K562 (cell line): ENCODE measurements at regions not wholly inside any gene's neighbourhood (a gene's known extent, or its start where the extent isn't known, plus 50 kb on each side); places are given as distances from the start of the nearest gene placed in this dataset.
A peak's percentile ranks its signal among the peaks of the same experiment; 100 is the strongest.

Experiments used
- ATAC-seq: fragments of 200-7000 bp; cut with Tn5 transposase; 3 replicates; pipeline ENCODE4 v1.9.1; 2020; ENCODE audit warnings: moderate library complexity
- BruUV-seq: library from RNA; stranded (reverse); fragments of 400-500 nt; replicated peaks from 2 replicates; lab custom pipeline; 2021; lab: Mats Ljungman, UMichigan
- CTCF ChIA-PET: fragments of 300-600 bp; formaldehyde crosslinking; extraction: SDS; loops from one replicate; lab custom pipeline; 2021; ENCODE audit warnings: low intra/inter-chr PET ratio; lab: Yijun Ruan, JAX
- POLR2A ChIA-PET: fragments of 300-600, 350-650 bp; sonication (Branson Sonifier 250); formaldehyde crosslinking; extraction: SDS; loops from one replicate; lab custom pipeline; 2021; ENCODE audit warnings: antibody characterized with exemption, inconsistent platforms; lab: Yijun Ruan, JAX
- DNase-seq, 4 experiments: peaks; one replicate each; pipeline versions ENCODE4 v3.0.0 to v3.0.0-alpha.2; 2011 to 2018; ENCODE audit warnings: low spot score in 3 of 4, mixed read lengths in 3 of 4; ENCODE audit errors: extremely low read depth in 1 of 4
- FAIRE-seq: peaks from 2 replicates; lab custom pipeline; 2011; peaks lifted over from hg19 to GRCh38; lab: Jason Lieb, UNC
- H2AFZ ChIP-seq: 2 replicates; pipeline ENCODE4 v1.6.0; 2011; ENCODE audit warnings: low read depth, low read length, control low read depth, inconsistent platforms
- H3K27ac ChIP-seq: fragments of 200-600 bp; 3 replicates; pipeline ENCODE4 v1.8.0; 2011; ENCODE audit warnings: low read depth, mild to moderate bottlenecking, control low read depth, inconsistent platforms, low read length, moderate library complexity, mixed read lengths; ENCODE audit errors: extremely low read depth
- H3K27me3 ChIP-seq, 2 experiments: fragments of 300-600 bp in 1 of 2; 2 replicates in 1 of 2; 3 replicates in 1 of 2; pipeline versions ENCODE4 v1.6.0 to v1.8.0; 2011; ENCODE audit warnings: inconsistent platforms in 2 of 2, low read length in 2 of 2, mild to moderate bottlenecking in 1 of 2, mixed read lengths in 1 of 2, moderate library complexity in 1 of 2; ENCODE audit not compliant: control insufficient read depth in 2 of 2, insufficient read depth in 2 of 2
- H3K36me3 ChIP-seq: fragments of 300-600 bp; 3 replicates; pipeline ENCODE4 v1.8.0; 2011; ENCODE audit warnings: mild to moderate bottlenecking, low read length, inconsistent platforms; ENCODE audit not compliant: control insufficient read depth, insufficient read depth
- H3K4me1 ChIP-seq, 2 experiments: fragments of 200-600 bp in 1 of 2; replicated peaks in 1 of 2; 2 replicates in 1 of 2; 3 replicates in 1 of 2; pipeline versions ENCODE4 v1.5.1 to v1.8.0; 2011; ENCODE audit warnings: inconsistent platforms in 2 of 2, low read length in 2 of 2, mild to moderate bottlenecking in 1 of 2, mixed read lengths in 1 of 2, moderate library complexity in 1 of 2; ENCODE audit not compliant: control insufficient read depth in 2 of 2, insufficient read depth in 2 of 2
- H3K4me2 ChIP-seq: 2 replicates; pipeline ENCODE4 v1.6.1; 2011; ENCODE audit warnings: low read length, control low read depth, inconsistent platforms, mixed read lengths; ENCODE audit not compliant: insufficient read depth
- H3K4me3 ChIP-seq: fragments of 200-600 bp; sonication (generic), shearing (Covaris generic); 2 replicates; pipeline ENCODE4 v1.5.1; 2016; ENCODE audit warnings: control low read depth, inconsistent platforms
- H3K79me2 ChIP-seq: fragments of 200-600 bp; 3 replicates; pipeline ENCODE4 v1.8.0; 2011; ENCODE audit warnings: low read length, inconsistent platforms; ENCODE audit not compliant: control insufficient read depth, insufficient read depth
- H3K9ac ChIP-seq, 2 experiments: 2 replicates each; pipeline versions ENCODE4 v1.6.0 to v1.6.1; 2011; ENCODE audit warnings: low read depth in 2 of 2, low read length in 2 of 2, control low read depth in 1 of 2, inconsistent platforms in 1 of 2, mild to moderate bottlenecking in 1 of 2, mixed read lengths in 1 of 2; ENCODE audit not compliant: insufficient read depth in 1 of 2
- H3K9me1 ChIP-seq: one replicate; pipeline ENCODE4 v1.6.0; 2011; ENCODE audit warnings: inconsistent platforms, mild to moderate bottlenecking, low read length, moderate library complexity; ENCODE audit not compliant: control insufficient read depth, insufficient read depth
- H3K9me3 ChIP-seq: replicated peaks from 2 replicates; pipeline ENCODE4 v1.5.1; 2011; ENCODE audit warnings: low read depth, low read length, inconsistent platforms; ENCODE audit not compliant: control insufficient read depth, insufficient read depth
- H4K20me1 ChIP-seq: replicated peaks from 2 replicates; pipeline ENCODE4 v1.6.1; 2011; ENCODE audit warnings: low read length, inconsistent platforms, mixed read lengths; ENCODE audit not compliant: control insufficient read depth, insufficient read depth
- ETV6 ChIP-seq, 3 experiments: fragments of 150-350 bp in 1 of 3; sonication (generic) in 1 of 3; formaldehyde crosslinking in 1 of 3; IDR thresholded peaks; 2 replicates each; pipeline versions ENCODE4 v1.6.1 to v1.8.0; 2014 to 2022; ENCODE audit warnings: borderline replicate concordance in 2 of 3, low read depth in 2 of 3, antibody characterized with exemption in 1 of 3, low read length in 1 of 3, mild to moderate bottlenecking in 1 of 3, missing genetic modification reagents in 1 of 3
- MEIS2 ChIP-seq: fragments of 450-650 bp; IDR thresholded peaks from 2 replicates; pipeline ENCODE4 v1.6.1; 2014; ENCODE audit warnings: mild to moderate bottlenecking; ENCODE audit not compliant: partially characterized antibody
- MYC ChIP-seq, 2 experiments: fragments of 250-450 bp in 1 of 2; sonication (Bioruptor Pico) in 1 of 2; IDR thresholded peaks; 2 replicates each; pipeline versions ENCODE4 v1.5.1 to v1.6.1; 2012 to 2021; ENCODE audit warnings: low read depth in 2 of 2, borderline replicate concordance in 1 of 2, improper control_type of control experiment in 1 of 2, low read length in 1 of 2, mild to moderate bottlenecking in 1 of 2, moderate library complexity in 1 of 2
- PBX2 ChIP-seq, 2 experiments: IDR thresholded peaks in 1 of 2; conservative IDR thresholded peaks in 1 of 2; 2 replicates each; pipeline ENCODE4 v1.6.1; 2016; ENCODE audit warnings: low read depth in 2 of 2, mild to moderate bottlenecking in 1 of 2, missing compliant biosample characterization in 1 of 2, missing genetic modification characterization in 1 of 2, moderate library complexity in 1 of 2
- PHF20 ChIP-seq: fragments of 450-650 bp; IDR thresholded peaks from 2 replicates; pipeline ENCODE4 v1.6.1; 2018; ENCODE audit not compliant: partially characterized antibody
- RHOXF2B ChIP-seq: fragments of 250-450 bp; sonication (Bioruptor Pico); conservative IDR thresholded peaks from 2 replicates; pipeline ENCODE4 v1.5.1; 2021
- SMAD1 ChIP-seq: fragments of 150-350 bp; IDR thresholded peaks from 2 replicates; pipeline ENCODE4 v1.6.1; 2014; ENCODE audit warnings: low read length, low read depth; ENCODE audit not compliant: partially characterized antibody
- ZNF644 ChIP-seq: fragments of 200-800 bp; sonication (Bioruptor generic); IDR thresholded peaks from 2 replicates; pipeline ENCODE4 v1.6.1; 2016; ENCODE audit warnings: low read depth, missing genetic modification characterization, missing compliant biosample characterization
- WGBS: fragments of 100-300 bp; shearing (Covaris generic); methylation state at CpG from one replicate; pipeline ENCODE4 v1.1.6; 2016; ENCODE audit warnings: low coverage, mixed read lengths; ENCODE audit not compliant: insufficient coverage; ENCODE audit errors: missing lambda C conversion rate; 5-methylcytosine and 5-hydroxymethylcytosine counted together
- in situ Hi-C: fragments of 300-500 bp; cut with MboI; formaldehyde crosslinking; loops from 4 replicates; pipeline ENCODE4 v1.15.0; 2018; ENCODE audit warnings: inconsistent platforms, mixed read lengths
- intact Hi-C: fragments of 100-400 bp; cut with micrococcal nuclease; formaldehyde crosslinking; loops from 2 replicates; pipeline ENCODE4 v1.14.2; 2022

GRCh38 chr16:48959204-48959603, 322.4 kb downstream of the CBLN1 start:
- 0% methylated on average over 3 of the region's 3 CpGs for WGBS
- H2AFZ ChIP-seq, result no peak overlapping the region
- H3K4me2 ChIP-seq, result no peak overlapping the region
- H3K4me1 ChIP-seq, result no peaks in the 10 kb centered on the region
- in situ Hi-C loops, result no loop called here
- TF ChIP-seq MEIS2 (peak; percentile 10), PBX2 (CRISPR knock-in tag; IDR thresholded peaks at IDR 0.05; ENCODE audit: low read depth) (no peak), PBX2 (tag; conservative IDR thresholded peaks at IDR 0.05; ENCODE audit: low read depth) (0 out of 2 replicates have a peak, but pooled peaks have one; percentile 17), SMAD1 (no peak), PHF20 (no peak), ZNF644 (tag) (no peak), MYC (IDR thresholded peaks at IDR 0.05; ENCODE audit: low read depth, low read length) (no peak), MYC (CRISPR knock-in tag; IDR thresholded peaks at IDR 0.05; ENCODE audit: borderline replicate concordance, low read depth) (no peak), RHOXF2B (no peak), ETV6 (IDR thresholded peaks at IDR 0.05; ENCODE audit: borderline replicate concordance in 1 of 2, low read depth in 2 of 2, low read length in 1 of 2) (no peak), ETV6 (CRISPR knock-in tag; IDR thresholded peaks at IDR 0.05; ENCODE audit: borderline replicate concordance) (no peak)
- TF ChIP-seq, all 486 proteins: peak for 2
- Histone ChIP-seq H3K4me3 (no peak overlapping the region), H3K9me1 (no peaks in the 10 kb centered on the region), H4K20me1 (no peaks in the 10 kb centered on the region), H3K36me3 (no peaks in the 10 kb centered on the region), H3K9me3 (no peaks in the 10 kb centered on the region), H3K27ac (no peak overlapping the region), H3K27me3 (no peaks in the 10 kb centered on the region), H3K9ac (no peak overlapping the region), H3K79me2 (no peaks in the 10 kb centered on the region)
- ChIA-PET POLR2A (no interaction called here), CTCF (no interaction called here)
- no TSS peak for BruUV-seq
- no peak for FAIRE-seq
- intact Hi-C loops, result no loop called here
- DNase-seq, result peak in 1 of 4 experiments; percentile 2
- no peak for ATAC-seq
